Fibroblast of lung (primary cell): ENCODE measurements at regions not wholly inside any gene's neighbourhood (a gene's known extent, or its start where the extent isn't known, plus 50 kb on each side); places are given as distances from the start of the nearest gene placed in this dataset.

Experiments used
- EZH2 ChIP-seq: IDR thresholded peaks from 2 replicates; pipeline ENCODE4 v1.5.1; 2012; ENCODE audit warnings: low read length, control low read depth, mild to moderate bottlenecking; ENCODE audit errors: missing control alignments
- TF ChIP-seq, protein P1 (sequence below), 2 donors: IDR thresholded peaks in 1 of 2; conservative IDR thresholded peaks in 1 of 2; 1 replicate in 1 of 2; 2 replicates in 1 of 2; pipeline ENCODE4 v1.5.1; 2011 to 2012; ENCODE audit warnings: low read length in 2 of 2, control low read depth in 1 of 2, inconsistent platforms in 1 of 2, low read depth in 1 of 2, mild to moderate bottlenecking in 1 of 2

- TF ChIP-seq, protein P1, sequence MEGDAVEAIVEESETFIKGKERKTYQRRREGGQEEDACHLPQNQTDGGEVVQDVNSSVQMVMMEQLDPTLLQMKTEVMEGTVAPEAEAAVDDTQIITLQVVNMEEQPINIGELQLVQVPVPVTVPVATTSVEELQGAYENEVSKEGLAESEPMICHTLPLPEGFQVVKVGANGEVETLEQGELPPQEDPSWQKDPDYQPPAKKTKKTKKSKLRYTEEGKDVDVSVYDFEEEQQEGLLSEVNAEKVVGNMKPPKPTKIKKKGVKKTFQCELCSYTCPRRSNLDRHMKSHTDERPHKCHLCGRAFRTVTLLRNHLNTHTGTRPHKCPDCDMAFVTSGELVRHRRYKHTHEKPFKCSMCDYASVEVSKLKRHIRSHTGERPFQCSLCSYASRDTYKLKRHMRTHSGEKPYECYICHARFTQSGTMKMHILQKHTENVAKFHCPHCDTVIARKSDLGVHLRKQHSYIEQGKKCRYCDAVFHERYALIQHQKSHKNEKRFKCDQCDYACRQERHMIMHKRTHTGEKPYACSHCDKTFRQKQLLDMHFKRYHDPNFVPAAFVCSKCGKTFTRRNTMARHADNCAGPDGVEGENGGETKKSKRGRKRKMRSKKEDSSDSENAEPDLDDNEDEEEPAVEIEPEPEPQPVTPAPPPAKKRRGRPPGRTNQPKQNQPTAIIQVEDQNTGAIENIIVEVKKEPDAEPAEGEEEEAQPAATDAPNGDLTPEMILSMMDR (conservative IDR thresholded peaks at IDR 0.05 in 1 of 2, IDR thresholded peaks at IDR 0.05 in 1 of 2; ENCODE audit: low read depth in 1 of 2, low read length in 2 of 2): no peak
- no peak for TF ChIP-seq EZH2
These were observed 287.9 kb upstream of the NOCT start for GRCh38 chr4:138727731-138728130.
